Stimulated activated CD8-positive, alpha-beta memory T cell treated with anti-CD3 and anti-CD28 coated beads, Interleukin-4, amount 100 ng/mL, for 24 hours (primary cell): ENCODE measurements at regions not wholly inside any gene's neighbourhood (a gene's known extent, or its start where the extent isn't known, plus 50 kb on each side); places are given as distances from the start of the nearest gene placed in this dataset.
"Not testable (repeated sequence)": the region's sequence is repeated elsewhere in the genome, so short reads cannot be mapped to it uniquely, and the experiment has no call there.

ENCODE experiments used
- DNase-seq: peaks from one replicate; pipeline ENCODE4 v3.0.0-alpha.2; 2020; ENCODE audit warnings: low read depth

DNA sequence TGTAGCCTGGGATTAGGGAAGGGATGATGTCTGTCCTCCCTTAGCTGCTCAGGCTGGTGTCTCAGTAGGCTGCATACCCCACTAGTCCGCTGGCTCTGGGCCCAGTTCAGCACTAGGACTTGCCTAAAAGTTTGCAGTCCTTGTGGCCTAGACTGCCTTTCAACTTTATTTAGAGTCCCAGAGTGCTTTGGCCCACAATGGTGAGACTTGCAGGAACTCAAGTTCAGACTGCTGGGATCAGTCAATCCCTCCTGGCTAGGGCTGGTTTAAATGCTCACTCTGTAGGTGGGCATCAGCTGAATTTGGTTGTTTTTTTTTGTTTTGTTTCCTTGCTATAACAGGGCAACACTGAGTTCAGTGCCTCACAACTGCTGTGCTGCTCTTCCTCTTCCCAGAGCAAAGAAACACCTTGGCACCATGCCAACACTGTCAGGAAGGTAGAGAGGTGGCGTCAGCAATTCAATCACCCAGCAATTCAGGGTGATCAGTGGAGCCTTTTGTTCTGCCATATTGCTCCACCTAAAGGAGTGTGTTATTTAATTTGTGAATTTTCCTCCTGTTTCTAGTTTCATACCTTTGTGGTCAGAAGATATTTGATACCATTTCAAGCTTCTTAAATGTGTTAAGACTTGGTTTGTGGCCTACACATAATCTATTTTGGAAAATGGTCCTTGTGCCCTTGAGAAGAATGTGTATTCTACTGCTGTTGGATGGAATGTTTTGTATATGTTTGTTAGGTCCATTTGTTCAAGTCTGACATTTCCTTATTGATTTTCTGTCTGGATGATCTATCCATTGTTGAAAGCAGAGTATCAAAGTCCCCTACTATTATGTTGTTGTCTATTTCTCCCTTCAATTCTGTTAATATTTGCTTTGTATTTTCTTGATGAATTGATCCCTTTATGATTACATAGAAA is 284.0 kb upstream of the PMFBP1 start:
- no peak for DNase-seq

DNA sequence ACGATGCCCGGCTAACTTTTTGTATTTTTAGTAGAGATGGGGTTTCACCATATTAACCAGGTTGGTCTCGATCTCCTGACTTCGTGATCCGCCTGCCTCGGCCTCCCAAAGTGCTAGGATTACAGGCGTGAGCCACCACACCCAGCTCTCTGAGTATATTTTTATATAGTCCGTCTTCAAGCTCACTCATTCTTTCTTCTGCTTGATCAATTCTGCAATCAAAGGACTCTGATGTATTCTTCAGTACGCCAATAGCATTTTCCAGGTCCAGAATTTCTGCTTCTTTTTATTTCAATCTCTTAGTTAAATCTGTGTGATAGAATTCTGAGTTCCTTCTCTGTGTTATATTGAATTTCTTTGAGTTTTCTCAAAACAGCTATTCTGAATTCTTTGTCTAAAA is 281.9 kb upstream of the PMFBP1 start:
- not testable (repeated sequence) for DNase-seq

DNA sequence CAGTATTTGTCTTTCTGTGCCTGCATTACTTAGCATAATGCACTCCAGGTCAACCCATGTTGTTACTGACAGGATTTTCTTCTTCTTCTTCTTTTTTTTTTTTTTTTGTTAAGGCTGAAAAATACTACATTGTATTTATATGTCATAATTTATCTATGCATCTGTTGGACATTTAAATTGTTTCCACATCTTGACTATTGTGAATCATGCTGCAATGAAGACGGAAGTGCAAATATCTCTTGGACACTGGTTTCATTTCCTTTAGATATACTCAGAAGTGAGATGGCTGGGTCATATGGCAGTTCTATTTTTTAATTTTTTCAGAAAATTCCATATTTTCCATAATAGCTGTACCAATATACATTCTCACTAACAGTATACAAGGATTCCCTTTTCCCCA is 272.7 kb upstream of the PMFBP1 start:
- DNase-seq = no peak

DNA sequence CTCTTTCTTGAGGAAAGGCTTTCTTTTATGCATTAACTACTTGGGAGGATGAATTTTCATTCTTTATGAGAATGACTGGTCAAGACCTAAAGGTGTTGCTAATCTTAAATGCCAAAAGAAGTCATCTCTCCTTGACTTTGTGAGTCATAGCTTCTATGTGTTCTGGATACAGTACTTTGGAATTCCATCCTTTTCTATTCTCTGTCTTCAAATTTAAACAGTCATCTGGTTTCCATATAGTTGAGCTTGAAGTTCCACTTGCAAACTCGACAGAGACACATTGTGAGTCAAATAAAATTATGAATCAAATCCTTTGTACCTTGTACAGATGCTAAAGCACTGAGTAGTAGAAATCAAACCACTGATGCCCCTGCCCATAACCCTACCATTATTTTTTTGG is 271.9 kb upstream of the PMFBP1 start:
- no peak for DNase-seq

DNA sequence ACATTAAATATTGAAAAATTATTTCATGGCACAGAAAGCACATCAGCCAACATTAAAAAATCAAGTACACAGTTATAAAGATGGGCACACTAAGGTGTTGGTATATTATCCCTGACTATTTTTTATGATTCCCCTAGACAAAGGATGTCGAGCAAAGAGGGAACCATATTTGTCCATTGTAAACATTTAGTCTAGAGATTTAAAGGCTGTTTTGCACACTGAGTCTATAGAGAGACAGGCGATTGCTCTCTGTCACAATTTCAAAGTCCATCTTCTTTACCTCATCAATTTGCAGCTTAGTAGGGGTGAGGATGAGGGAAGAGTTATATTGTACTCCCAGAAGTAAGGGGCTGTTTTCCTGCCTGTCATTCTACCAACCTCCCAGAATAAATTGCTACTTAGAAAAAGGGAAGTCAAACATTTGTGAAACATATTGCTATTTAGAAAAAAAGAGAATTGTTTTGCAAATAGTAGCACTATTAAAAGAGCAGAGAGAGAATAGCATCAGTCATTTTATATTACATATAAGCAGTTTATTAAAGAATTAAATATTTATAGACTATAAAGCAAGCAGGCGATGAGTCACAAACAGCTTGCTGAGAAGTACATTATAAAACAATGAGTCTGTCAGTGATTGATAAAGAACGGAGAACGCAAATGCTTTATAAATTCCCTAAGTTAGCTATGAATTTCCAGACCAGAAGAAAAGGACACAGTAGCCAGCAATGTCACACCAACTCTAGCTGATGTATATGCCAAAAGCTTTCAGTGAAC is 270.6 kb upstream of the PMFBP1 start:
- no peak for DNase-seq

DNA sequence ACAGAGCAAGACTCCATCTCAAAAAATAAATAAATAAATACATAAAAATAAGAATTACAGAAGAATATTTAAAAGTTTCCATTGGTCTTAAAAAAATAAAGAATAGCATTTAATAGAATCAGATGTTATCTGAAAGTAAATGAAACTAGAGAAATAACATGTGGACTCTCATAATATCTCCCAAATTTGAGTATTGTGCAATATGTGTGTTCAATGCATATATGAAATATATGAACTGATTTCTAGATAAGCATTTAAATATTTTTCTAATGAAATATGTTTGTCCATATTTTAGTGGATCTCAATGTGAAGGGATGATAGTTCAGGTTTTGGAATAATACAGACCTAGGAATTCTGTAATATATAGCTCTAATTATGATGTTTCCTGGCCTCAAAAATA is 265.9 kb upstream of the PMFBP1 start:
- no peak for DNase-seq

DNA sequence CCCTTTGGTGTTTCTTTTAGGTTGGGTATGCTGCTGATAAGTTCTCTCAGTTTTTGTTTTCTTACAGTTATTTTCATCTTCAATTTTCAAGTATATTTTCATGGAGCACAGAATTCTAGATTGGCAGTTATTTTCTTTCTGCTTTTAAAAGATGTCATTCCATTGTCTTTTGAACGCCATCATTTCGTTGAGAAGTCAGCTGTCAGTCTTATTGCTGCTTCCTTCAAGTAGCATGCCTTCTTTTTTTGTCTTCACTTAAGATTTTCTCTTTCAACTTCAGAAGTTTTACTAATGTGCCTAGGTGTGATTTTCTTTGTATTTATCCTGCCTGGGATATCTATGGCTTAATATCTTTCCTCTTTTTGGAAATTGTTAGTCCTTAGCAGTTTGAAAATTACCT is 262.2 kb upstream of the PMFBP1 start:
- DNase-seq = no peak

DNA sequence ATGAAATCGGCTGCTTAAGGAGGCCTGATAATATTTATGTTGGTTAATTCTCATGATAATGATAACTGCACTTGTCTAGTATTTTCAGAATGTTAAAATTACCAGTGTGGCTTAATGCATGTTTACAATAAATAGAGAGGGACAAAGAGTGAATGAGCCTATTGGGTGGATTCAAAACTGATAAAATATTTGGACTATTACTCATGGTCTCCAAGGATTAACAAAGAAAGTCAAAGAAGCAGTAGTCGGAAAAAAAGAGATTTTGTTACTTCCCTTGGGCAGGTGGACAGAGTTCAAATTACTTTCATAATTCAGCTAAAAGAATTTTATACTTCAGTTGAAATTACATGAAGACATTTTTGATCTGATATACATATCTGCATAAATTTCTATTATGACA is 258.2 kb upstream of the PMFBP1 start:
- DNase-seq = no peak

DNA sequence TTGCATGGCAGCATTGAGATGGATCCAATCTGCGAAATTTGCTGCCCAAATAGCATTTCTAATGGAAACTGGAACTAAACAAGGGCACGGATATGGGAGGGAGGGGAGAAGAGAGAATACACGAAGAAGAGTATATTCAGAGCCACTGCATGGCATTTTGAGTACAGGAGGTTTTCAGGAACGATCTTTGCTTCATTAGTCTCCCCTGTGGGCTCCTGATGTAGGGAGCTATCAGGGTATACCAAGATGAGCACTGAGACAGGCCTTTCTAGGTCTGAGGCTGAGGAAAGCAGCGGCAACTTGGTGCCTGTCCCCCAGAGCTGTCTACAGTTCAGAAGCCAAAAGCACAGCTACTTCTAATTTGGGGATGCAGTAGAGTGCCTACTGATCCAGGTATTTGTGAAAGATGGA is 257.7 kb upstream of the PMFBP1 start:
- no peak for DNase-seq

DNA sequence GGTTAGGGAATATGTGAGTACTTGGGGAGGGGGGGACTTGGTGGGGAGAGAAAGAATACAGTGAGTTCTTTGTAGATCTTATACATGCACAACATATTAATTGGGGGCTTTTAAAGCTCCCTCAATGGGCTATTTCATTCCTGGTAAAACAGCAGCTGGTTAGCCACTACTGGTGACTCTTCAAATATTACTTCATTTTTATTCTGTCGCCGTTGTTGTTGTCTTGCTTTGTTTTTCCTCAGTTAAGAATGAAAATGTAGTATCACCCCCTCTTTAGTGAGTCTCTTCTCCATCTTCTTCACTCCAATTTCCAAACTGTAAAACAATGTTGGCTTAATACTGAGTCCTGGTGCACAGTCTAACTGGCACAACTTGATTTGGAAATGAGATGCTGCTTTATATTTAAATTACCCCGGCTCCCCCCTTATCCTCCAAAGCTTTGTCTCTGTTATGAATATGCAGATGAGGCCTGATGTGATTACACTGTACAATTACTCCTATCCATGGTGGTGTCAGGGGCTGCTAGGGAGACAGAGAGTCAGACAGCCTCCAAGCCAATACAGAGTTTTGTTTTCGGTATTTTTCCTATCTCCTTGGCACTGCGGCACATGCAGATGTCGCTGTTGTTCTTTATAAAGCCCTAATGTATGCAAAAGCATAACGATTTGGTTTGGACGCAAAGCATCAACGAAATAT is 256.9 kb upstream of the PMFBP1 start:
- no peak for DNase-seq

DNA sequence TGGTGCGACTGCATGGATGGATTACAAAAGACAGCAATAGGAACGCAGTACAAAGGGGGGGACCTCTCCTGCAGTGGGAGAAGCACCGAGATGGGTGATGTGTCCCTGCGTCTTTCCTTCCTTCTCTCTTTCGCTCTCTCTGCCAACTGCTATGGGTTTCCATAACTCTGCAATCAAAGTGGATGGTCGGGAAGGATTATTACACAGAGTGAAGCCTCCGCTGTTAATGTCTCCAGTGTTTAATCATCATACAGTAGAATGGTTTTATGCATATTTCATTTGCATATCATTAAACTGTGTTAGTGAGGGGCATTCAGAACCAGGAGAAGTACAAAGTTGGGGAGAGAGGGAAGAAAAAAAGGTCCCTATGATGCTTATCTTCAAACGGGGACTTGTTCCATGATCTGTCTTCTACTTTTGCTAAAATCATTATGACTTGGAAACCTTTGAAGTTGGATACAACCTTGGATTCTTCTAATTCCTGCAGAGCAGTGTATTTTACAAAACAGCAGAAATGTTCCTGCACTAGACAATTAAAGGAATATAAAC is 255.9 kb upstream of the PMFBP1 start:
- no peak for DNase-seq

DNA sequence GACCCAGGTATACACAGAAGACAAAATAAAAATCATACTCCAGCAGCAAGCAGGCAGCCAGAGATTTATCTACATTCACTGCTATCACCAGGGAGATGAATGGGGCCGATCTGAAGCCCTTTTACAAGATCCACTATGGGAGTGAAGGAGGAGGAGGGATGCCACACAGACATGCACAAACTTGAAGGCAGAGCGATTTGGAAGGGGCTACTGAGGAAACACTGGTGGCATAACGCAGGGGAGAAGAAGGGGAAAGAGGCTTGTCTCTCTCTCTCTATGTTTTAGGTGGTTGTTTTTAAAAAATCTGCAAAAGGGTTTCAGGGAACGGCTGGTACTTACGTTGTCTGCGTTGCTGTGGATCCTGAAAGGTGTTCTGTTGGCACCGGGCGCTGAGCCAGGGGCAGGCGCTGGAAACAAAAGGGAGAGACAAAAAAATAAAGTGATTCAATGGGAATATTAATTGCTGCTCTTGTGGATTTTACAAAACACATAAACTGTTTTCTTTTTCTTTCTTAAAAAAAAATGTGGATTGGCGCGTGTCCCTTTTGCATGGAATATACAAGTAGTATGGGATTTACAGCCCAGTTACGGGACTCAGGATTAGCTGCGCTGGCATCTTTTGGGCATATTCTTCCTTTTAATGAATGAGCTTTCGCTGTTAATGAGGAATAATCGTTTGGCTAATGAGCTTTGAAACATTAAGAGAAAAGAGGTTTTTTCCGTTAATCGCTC is 255.3 kb upstream of the PMFBP1 start:
- DNase-seq = no peak

DNA sequence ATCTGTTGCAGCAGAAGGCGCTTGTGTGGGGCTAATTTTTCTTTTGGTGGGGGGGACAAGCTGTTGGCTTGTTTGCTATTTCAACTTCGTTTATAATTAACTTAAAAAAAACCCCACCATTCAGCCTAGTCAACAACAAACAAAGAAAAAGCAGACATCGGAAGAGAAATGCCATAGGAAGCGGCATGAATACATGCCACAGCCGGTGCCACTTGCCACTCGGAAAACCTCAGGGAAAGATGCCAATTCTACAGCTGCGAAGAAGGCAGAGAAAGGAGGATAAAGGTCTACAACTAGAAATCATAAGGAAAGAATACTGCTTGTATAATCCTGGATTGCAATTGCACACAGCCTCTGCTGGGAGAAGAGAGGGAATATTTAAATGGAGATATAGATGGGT is 254.4 kb upstream of the PMFBP1 start:
- no peak for DNase-seq

DNA sequence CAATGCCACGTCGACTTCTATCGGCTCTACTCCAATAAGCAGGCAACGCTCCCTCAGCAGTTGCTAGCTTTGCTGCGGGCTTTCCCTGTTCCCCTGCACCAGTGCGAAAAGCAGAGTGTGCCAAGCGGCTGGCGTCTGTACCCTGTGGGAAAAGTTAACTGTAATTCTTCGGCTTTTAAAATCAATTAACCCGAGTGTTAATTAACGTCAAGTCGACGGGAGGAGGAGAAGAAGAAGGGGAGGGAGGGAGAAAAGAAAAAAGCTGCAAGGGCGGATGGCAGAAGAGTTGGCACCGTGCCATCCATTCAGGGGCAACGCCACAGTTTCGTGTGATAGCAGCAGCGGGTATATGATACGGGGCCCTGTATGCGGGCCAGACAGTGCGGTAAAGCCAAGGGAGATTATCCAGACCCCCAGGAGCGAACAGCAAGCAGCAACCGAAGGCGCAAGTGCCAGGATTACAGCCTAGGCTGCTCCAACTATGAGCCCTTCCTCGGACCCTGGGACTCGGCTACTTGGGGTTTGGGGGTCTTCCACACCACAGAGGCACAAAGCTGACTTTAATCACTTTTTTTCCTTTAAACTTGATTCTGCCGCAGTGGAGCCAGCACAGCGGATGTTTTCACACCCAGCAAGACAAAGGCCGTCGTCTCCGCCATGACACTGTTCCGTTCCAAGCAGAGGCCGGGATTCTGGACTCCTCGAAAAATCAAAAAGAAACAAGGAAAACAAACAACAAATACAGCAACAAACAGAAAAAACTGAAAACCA is 253.8 kb upstream of the PMFBP1 start:
- DNase-seq = no peak

DNA sequence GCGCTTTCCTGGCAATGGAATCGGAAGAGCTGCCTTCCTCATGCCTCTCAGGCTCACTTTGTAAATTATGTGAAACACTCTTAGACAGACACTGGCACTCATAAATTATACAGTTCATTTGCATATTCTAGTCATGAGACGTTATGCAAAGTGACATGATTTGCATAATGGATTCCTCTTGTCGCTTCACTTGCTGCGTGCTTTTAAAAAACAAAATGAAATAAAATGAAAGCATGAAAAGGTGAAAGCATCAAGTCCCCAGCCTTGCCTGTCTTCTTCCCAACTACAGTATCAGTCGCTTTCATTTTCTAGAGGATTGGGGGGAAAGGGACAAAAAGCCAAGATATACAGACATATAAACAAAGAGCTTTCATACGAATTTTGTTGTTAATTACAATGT is 252.8 kb upstream of the PMFBP1 start:
- no peak for DNase-seq

DNA sequence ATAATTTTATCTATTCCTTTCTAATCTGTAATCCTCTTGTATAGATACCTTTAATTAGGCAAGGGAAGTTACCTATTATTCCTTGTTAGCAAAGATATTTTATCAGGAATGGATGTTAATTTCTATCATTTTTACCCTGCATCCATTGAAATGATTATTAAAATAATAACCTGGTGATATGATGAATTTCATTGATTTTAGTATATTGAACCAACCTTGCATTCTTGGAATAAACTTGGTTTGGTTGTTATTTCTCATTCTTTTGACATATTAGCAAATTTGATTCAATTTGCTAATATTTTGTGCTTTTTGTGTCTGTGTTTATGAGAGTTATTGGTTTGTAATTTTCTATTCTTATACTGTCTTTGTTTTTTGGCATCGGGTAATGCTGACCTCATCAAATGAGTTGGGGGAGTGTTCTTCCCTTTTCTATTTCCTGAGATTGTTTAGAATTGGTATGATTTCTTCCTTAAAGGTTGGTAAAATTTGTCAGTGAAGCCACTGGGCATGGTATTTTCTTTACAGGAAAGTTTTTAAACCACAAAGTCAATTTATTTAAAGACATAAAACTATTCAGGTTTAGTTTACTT is 250.4 kb upstream of the PMFBP1 start:
- no peak for DNase-seq

DNA sequence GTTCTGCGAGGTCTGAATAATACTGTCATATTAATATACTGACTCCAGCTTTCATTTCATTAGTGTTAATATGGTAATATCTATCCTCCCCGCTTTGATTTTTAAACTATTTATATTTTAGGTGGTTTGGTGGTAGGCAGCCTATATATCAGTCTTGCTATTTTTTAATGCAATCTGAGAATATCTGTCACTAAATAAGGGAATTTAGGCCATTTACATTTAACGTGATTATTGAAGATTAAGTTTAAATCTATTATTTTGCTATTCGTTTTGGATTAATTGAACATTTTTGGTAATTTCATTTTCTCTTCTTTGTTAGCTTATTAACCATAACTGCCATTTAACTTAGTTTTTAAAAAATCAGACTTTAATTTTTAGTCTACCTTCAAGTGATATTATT is 247.7 kb upstream of the PMFBP1 start:
- no peak for DNase-seq

DNA sequence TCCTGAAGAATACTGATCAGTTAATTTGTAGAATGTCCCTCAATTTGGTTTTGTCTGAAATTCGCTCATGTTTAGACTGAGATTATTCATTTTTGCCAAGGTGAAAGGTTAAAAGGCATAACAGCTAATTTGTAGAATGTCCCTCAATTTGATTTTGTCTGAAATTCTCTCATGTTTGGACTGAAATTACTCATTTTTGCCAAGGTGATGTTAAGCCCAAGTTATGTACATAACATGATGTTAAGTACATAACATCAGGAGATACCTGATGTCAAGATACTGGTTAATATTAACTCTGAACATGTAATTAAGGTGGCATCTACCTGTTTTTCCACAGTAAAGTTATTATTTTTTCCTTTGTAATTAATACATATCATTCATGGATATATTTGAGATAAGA is 243.4 kb upstream of the PMFBP1 start:
- DNase-seq = no peak

DNA sequence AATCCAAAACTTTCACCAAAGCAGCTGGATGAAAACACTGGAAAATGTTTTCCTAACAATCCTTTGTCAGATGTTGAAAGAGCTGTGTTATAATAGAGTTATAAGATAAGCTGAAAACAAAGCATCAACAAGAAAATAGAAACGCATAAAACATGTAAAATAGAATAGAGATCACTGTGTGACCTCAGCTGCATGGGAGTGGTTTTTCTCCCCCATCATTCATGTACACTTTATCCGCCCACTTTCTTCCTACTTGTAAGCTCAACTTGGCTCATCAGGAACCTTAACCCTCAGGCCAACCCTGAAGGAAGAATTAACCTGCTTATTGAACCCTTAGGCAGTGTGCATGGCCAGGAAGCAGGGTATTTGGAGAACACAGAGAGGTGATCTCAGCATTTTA is 238.5 kb upstream of the PMFBP1 start:
- DNase-seq = no peak

DNA sequence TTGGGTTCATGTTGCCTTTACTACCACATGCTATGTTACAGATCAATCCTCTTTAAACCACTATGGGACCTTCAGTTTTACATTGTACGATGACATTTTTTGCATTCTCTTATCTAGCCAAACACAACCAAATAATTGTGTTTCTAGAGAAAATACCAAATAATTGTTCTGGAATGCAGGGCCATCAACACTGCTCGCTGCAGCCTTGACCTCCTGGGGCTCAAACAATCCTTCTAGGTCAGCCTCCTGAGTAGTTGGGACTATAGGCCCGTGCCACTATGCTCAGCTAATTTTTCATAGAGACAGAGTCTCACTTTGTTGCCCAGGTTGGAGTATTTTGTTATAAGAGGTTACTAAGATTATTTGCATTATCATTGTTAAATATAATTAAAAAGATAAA is 237.5 kb upstream of the PMFBP1 start:
- no peak for DNase-seq

DNA sequence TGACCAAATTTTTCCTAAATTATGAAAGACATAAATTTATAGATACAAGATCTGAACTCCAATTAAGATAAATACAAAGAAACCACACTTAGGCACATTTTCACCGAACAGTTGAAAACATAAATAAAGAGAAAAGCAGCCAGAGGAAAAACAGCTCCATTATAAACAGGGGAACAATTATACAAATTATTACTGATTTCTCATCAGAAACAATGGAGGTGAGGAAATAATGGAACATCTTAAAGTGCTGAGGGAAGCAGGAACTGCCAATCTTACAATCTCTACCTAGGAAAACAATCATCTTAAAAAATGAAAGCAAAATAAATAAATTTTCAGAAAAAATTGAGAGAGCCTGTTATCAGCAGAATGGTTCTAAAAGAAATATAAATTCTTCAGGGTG is 234.4 kb upstream of the PMFBP1 start:
- DNase-seq = no peak
